ENCODE measurements at regions not wholly inside any gene's neighbourhood (a gene's known extent, or its start where the extent isn't known, plus 50 kb on each side); places are given as distances from the start of the nearest gene placed in this dataset.
"Not testable (repeated sequence)": the region's sequence is repeated elsewhere in the genome, so short reads cannot be mapped to it uniquely, and the experiment has no call there.

DNA sequence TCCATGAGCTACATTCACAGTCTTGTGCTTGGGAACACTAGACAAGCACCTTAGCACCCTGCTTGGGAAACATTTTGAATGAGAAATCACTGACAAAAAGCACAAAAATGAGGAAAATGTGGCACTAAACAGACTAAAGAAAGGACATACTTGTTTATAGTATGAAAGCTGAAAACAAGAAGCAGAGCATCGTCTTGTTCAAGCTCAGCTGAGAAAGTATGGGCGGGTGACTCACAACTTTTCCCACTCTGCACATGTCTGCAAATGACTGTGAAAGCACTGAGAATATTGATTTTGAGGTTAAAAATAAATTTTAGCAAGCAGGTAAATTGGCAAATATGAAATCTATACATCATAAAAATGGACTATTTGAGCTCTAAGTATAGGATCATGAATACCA lies 725.3 kb downstream of the COL12A1 start:
- DNase-seq (ENCODE audit: low read depth, low spot score) = no peak
- no peak overlapping the region for H3K4me3 ChIP-seq (ENCODE audit: low read length)

GRCh38 chr6:74479960-74480359 lies 725.9 kb downstream of the COL12A1 start:
- no peak overlapping the region for H3K4me3 ChIP-seq (ENCODE audit: low read length)
- no peak for DNase-seq (ENCODE audit: low read depth, low spot score)

DNA sequence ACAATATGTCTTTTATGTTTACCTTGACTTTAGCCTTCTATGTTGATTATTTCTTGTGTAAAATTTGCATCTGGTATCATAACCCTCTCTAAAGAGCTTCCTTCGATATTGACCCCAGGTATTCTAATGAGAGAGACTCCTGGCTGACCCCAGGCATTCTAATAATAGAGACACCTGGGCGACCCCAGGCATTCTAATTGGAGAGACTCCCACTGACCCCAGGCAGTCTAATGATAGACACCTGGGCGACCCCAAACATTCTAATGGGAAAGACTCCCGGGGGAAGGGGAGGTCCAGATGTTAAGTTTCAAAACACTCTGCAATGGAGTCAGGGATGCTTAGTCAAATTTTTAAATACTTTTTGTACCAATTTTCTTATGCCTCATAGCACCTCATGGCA lies 726.4 kb downstream of the COL12A1 start:
- no peak overlapping the region for H3K4me3 ChIP-seq (ENCODE audit: low read length)
- DNase-seq (ENCODE audit: low read depth, low spot score) = no peak

- not testable (repeated sequence) for DNase-seq (ENCODE audit: low read depth, low spot score)
Observed at GRCh38 chr6:74474046-74474445, 731.8 kb downstream of the COL12A1 start.

DNA sequence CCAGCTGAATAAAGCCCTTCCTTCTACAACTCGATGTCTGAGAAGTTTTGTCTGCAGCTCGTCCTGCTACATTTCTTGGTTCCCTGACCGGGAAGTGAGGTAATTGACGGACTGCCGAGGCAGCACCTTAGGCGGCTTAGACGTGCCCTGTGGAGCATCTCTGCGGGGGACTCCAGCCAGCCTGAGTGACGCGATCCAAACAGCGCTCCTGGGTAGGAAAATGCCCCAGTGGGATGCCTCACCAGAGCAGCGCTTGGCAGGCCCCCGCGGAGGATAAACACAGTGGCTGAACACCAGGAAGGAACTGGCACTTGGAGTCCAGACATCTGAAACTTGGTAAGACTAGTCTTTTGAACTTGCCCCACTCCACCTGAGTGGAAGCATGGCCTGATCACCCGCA lies 737.3 kb downstream of the COL12A1 start:
- H3K4me3 ChIP-seq (ENCODE audit: low read length); DNase-seq (ENCODE audit: low read depth, low spot score): not testable (repeated sequence)

More at GRCh38 chr6:74474046-74474445, 731.8 kb downstream of the COL12A1 start:
- not testable (repeated sequence) for H3K4me3 ChIP-seq (ENCODE audit: low read length)

GRCh38 chr6:74467533-74468215 lies 738.2 kb downstream of the COL12A1 start:
- DNase-seq (ENCODE audit: low read depth, low spot score) = no peak
- no peak overlapping the region for H3K4me3 ChIP-seq (ENCODE audit: low read length)

DNA sequence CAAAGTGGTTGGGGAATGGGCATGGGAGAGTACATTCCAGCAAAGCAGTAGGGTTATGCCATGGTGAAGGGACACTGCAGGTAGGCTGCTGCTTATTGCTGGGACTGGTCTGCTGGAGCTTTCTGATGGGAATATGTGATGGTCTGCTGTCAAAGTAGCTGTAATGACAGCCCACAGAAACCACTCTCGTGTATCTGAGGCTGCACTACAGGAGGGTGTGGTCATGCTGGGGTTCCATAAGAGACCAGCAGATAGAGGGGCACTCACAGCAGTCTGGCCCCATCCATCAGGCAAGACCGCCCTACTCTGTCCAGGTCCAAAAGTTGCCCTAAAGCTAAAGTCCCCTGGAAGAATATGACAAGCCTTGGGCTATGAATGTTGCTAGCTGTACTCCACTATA lies 739.3 kb downstream of the COL12A1 start:
- H3K4me3 ChIP-seq (ENCODE audit: low read length) = no peak overlapping the region
- DNase-seq (ENCODE audit: low read depth, low spot score) = no peak

DNA sequence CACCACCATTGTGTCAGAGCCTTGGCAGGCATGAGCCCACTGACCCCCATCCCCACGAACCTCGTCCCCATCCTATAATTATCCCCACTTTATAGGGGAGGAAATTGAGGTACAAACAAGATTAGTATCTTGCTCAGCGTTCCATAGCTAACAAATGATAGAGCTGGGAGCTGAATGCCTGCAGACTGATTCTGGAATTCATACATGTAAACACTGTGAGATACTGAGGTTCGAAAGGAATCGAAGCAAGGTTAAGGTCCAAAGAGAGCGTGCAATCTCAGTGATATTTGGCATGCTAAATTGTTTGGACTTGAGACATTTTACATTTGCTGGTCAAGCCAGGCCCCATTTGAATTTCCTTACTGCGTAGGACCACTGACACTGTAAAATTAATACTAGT lies 746.6 kb downstream of the COL12A1 start:
- no peak overlapping the region for H3K4me3 ChIP-seq (ENCODE audit: low read length)
- no peak for DNase-seq (ENCODE audit: low read depth, low spot score)

DNA sequence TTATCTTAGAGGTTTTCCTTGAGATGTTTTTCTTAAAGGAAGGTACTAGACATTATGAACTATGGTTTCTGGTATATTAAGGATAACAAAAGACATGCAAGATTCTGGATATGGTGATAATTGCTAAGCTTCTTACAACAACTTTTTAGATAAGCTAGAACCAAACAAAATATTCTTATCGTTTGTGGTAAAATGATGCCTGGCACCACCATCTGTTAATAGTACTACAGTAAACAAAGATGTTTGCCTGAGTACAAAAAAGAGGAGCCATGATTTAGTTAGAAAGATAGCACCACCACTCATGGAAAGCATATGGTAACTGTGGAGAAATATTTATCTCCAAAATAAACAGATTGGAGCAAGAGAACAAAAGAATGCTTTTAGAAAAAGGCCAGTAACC lies 747.3 kb downstream of the COL12A1 start:
- DNase-seq (ENCODE audit: low read depth, low spot score) = no peak

GRCh38 chr6:74455786-74456185 lies 750.1 kb downstream of the COL12A1 start:
- no peak overlapping the region for H3K4me3 ChIP-seq (ENCODE audit: low read length)
- no peak for DNase-seq (ENCODE audit: low read depth, low spot score)

More for the DNA sequence above, 747.3 kb downstream of the COL12A1 start:
- H3K4me3 ChIP-seq (ENCODE audit: low read length) = no peak overlapping the region

DNA sequence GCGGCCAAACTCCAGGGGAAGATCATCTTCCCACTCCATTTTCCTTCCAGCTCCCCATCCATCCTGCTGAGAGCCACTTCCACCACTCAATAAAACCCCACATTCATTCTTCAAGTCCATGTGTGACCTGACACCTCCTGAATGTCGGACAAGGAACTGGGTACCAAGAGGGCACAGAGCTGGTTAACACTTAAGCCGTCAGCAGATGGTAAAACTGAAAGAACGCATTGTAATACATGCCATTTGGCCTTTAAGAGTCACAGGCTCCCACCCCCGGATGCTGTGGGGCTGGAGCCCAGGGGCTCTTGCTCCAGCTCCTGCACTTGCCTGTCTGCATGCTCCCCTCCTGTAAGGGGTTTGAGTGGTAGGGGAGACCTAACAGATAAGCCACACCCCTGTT lies 753.9 kb downstream of the COL12A1 start:
- no peak for DNase-seq (ENCODE audit: low read depth, low spot score)

GRCh38 chr6:74448850-74449249 lies 752.8 kb downstream of the CD109 start:
- H3K4me3 ChIP-seq (ENCODE audit: low read length) = no peak overlapping the region
- no peak for DNase-seq (ENCODE audit: low read depth, low spot score)

More for the DNA sequence above, 753.9 kb downstream of the COL12A1 start:
- H3K4me3 ChIP-seq (ENCODE audit: low read length) = no peak overlapping the region

DNA sequence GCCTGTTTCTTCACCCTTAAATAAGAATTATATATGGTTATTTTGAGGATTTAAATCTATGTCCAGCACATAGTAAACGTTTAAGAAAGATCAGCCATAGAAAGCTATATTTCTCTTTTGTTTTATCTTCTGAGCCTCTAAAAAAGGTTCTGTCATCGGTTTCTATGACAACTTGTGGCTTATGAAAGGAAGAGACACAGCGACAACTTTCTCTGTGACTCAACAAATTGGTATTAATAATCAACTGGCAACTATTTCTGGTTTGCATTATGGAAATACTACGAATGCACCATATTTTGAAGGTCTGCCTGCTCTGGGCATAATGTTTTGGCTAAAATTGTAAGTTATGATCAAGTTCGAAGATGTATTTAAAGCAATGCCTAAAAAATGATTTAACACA lies 751.0 kb downstream of the CD109 start:
- no peak for DNase-seq (ENCODE audit: low read depth, low spot score)
- no peak overlapping the region for H3K4me3 ChIP-seq (ENCODE audit: low read length)

GRCh38 chr6:74439123-74439811 lies 743.3 kb downstream of the CD109 start:
- no peak for DNase-seq (ENCODE audit: low read depth, low spot score)
- no peak overlapping the region for H3K4me3 ChIP-seq (ENCODE audit: low read length)

DNA sequence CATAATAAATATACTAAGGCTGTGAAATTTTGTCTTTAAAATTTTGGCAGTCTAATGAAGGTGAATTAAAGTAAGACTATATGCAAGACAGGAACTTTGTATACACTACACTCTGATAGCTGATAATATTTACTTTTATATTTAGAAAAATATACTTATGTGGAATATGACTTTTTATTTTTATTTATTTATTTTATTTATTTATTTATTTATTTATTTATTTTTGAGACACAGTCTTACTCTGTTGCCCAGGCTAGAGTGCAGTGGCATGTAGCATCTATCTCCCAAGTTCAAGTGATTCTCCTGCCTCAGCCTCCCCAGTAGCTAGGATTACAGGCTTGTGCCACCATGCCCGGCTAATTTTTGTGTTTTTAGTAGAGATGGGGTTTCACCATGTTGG lies 742.4 kb downstream of the CD109 start:
- H3K4me3 ChIP-seq (ENCODE audit: low read length); DNase-seq (ENCODE audit: low read depth, low spot score): not testable (repeated sequence)

DNA sequence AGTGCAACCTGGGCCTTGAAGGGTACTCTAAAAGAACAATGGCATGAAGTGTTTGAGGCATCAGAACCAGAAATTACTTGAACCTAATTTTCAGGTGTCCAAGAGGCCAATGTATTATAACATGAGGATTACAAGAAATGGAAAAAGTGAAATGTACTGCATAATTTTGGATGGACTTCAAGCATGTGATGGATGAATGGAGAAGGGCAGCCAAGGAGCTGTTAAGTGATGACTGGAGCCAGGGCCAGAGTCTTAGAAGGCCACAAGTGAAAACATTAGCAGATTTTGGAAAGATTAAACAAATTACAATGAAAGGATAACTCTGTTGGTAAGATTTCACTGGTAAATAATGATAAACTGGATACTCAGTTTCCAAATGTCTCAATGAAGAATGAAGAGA lies 738.2 kb downstream of the CD109 start:
- DNase-seq (ENCODE audit: low read depth, low spot score) = no peak
- no peak overlapping the region for H3K4me3 ChIP-seq (ENCODE audit: low read length)

DNA sequence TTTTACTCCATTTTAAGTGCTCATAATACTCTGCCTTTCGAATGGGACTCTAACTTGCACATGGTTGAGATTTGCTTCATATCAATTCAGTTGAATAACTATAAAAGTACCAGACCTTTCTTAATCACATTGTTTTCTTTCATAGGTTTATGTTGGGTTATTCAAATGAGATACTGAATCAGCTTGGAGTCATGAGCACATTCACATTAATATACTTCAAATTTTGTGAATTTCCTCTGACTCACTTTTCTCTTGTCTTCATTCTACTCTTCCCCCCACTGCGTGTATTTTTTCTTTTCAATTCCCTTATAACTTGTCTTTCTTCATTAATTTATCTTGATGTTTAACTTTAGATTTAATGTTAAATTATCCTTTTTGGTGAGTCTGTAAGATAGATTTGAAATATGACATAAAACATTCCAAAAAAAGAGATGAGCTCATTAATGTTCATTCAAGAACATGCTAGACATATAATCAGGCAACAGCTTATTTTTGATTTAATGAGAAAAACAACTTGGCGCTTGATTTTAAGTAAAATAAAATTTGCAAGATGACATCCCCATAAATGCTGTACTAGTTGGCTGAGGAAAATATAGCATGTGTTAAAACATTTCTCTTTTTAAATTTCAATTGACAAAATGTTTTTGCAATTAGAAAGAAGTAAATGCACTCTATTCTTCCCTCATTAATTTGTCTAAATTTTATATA lies 736.0 kb downstream of the CD109 start:
- no peak overlapping the region for H3K4me3 ChIP-seq (ENCODE audit: low read length)
- DNase-seq (ENCODE audit: low read depth, low spot score) = no peak

DNA sequence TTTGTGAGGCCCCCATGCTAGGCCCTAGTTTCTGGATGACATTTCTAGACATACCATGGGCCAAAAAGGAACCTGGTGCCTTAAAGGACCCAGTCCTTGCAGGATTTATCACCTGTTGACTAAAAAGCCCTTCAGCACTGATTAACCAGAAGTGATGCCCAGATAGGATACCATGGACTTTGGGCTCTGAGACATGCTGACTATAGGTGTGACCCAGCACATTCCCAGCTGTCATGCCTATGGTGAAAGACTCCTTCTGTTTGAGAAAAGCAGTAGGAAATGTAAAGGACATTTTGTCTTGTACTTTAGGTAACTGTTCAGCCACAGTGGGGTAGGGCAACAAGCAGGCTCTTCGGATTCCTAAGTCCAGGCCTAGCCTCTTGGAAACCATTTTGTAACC lies 724.2 kb downstream of the CD109 start:
- no peak overlapping the region for H3K4me3 ChIP-seq (ENCODE audit: low read length)
- DNase-seq (ENCODE audit: low read depth, low spot score) = no peak

DNA sequence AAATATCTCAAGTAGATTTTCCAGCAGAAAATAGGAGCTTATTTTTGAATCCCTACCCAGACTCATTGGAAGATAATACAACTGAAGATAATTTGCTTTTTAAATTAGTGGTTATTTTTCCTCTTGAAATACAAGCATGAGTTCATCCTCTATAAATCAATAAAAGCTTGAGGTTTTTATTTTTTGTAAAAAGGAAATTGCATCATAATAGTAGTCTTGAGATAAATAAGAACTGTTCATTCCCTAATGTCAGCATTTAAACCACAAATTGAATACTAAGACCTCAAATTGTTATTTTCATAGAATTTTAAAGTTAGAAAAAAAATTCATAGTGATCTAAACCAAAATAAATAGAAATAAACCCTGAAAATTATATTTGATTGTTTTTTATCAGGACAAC lies 719.1 kb downstream of the CD109 start:
- DNase-seq (ENCODE audit: low read depth, low spot score) = no peak

DNA sequence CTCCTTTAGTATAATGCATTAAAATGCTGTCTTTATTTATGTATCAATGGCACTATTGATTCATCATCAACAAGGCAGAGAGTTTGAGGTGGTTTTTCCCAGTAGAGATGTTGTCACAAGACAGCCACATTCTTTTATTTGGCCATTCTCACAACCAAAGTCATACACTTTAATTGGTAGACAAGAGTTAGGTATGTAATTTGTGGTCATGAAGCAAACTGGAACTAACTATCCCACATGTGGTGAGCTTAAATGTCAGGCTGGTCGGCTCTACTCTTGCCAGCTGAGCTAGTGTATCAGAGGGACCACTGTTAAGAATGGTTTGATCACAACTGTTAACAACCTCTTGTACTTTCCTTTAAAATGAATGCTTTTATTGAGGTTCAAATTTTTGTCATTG lies 714.6 kb downstream of the CD109 start:
- no peak for DNase-seq (ENCODE audit: low read depth, low spot score)
- H3K4me3 ChIP-seq (ENCODE audit: low read length) = no peak overlapping the region

More for the DNA sequence above, 719.1 kb downstream of the CD109 start:
- no peak overlapping the region for H3K4me3 ChIP-seq (ENCODE audit: low read length)
